H9 (cell line): ENCODE measurements at regions not wholly inside any gene's neighbourhood (a gene's known extent, or its start where the extent isn't known, plus 50 kb on each side); places are given as distances from the start of the nearest gene placed in this dataset.

Experiments
- DNase-seq: peaks from one replicate; pipeline ENCODE4 v3.0.0-alpha.2; 2017
- H2AFZ ChIP-seq: one replicate; pipeline ENCODE4 v1.6.1; 2013; ENCODE audit warnings: mild to moderate bottlenecking, low read length, control low read depth, moderate library complexity
- H2AK5ac ChIP-seq: 2 replicates; pipeline ENCODE4 v1.6.1; 2013; ENCODE audit warnings: low read length, control low read depth, mixed read lengths; ENCODE audit not compliant: insufficient read length
- H2BK120ac ChIP-seq: one replicate; pipeline ENCODE4 v1.6.1; 2013; ENCODE audit warnings: low read depth, mild to moderate bottlenecking, low read length, control low read depth, inconsistent platforms; ENCODE audit not compliant: poor library complexity, severe bottlenecking
- H2BK12ac ChIP-seq: 2 replicates; pipeline ENCODE4 v1.6.1; 2013; ENCODE audit warnings: low read length, control low read depth, mixed read lengths, low read depth; ENCODE audit not compliant: insufficient read length
- H2BK15ac ChIP-seq: 2 replicates; pipeline ENCODE4 v1.6.1; 2013; ENCODE audit warnings: low read depth, low read length, control low read depth
- H2BK20ac ChIP-seq: one replicate; pipeline ENCODE4 v1.6.1; 2013; ENCODE audit warnings: low read depth, mild to moderate bottlenecking, low read length, control low read depth, inconsistent platforms; ENCODE audit not compliant: poor library complexity, severe bottlenecking
- H2BK5ac ChIP-seq: 2 replicates; pipeline ENCODE4 v1.6.1; 2013; ENCODE audit warnings: low read length, control low read depth, mixed read lengths; ENCODE audit not compliant: insufficient read length
- H3K14ac ChIP-seq: 2 replicates; pipeline ENCODE4 v1.6.1; 2013; ENCODE audit warnings: low read length, control low read depth; ENCODE audit not compliant: insufficient read depth
- H3K18ac ChIP-seq: 2 replicates; pipeline ENCODE4 v1.6.1; 2013; ENCODE audit warnings: low read depth, mild to moderate bottlenecking, mixed read lengths, low read length, control low read depth; ENCODE audit not compliant: insufficient read length
- H3K23ac ChIP-seq: 2 replicates; pipeline ENCODE4 v1.6.1; 2013; ENCODE audit warnings: low read length, control low read depth, mixed read lengths, low read depth; ENCODE audit not compliant: insufficient read length
- H3K23me2 ChIP-seq: 2 replicates; pipeline ENCODE4 v1.6.1; 2013; ENCODE audit warnings: low read depth, mild to moderate bottlenecking, mixed read lengths, low read length, control low read depth; ENCODE audit not compliant: insufficient read length, poor library complexity, severe bottlenecking
- H3K27ac ChIP-seq: 2 replicates; pipeline ENCODE4 v1.5.1; 2013; ENCODE audit warnings: low read length, control low read depth, mixed read lengths, low read depth; ENCODE audit not compliant: insufficient read length
- H3K27me3 ChIP-seq: 2 replicates; pipeline ENCODE4 v1.6.1; 2013; ENCODE audit warnings: low read length, control low read depth, inconsistent platforms; ENCODE audit not compliant: insufficient read depth
- H3K4ac ChIP-seq: 2 replicates; pipeline ENCODE4 v1.6.1; 2013; ENCODE audit warnings: low read depth, mild to moderate bottlenecking, control low read depth, inconsistent platforms, low read length, moderate library complexity
- H3K4me1 ChIP-seq: 2 replicates; pipeline ENCODE4 v1.6.1; 2013; ENCODE audit warnings: low read length, control low read depth, inconsistent platforms; ENCODE audit not compliant: insufficient read depth
- H3K4me2 ChIP-seq: 2 replicates; pipeline ENCODE4 v1.6.1; 2013; ENCODE audit warnings: low read length, control low read depth, mixed read lengths; ENCODE audit not compliant: insufficient read length, insufficient read depth
- H3K56ac ChIP-seq: 2 replicates; pipeline ENCODE4 v1.6.1; 2013; ENCODE audit warnings: low read depth, mild to moderate bottlenecking, mixed read lengths, low read length, control low read depth; ENCODE audit not compliant: insufficient read length
- H3K79me1 ChIP-seq: 2 replicates; pipeline ENCODE4 v1.6.1; 2013; ENCODE audit warnings: low read depth, mild to moderate bottlenecking, moderate library complexity, low read length, control low read depth, inconsistent platforms; ENCODE audit not compliant: insufficient read depth, poor library complexity, severe bottlenecking
- H3K79me2 ChIP-seq: 2 replicates; pipeline ENCODE4 v1.6.1; 2013; ENCODE audit warnings: low read length, control low read depth, inconsistent platforms; ENCODE audit not compliant: insufficient read depth
- H3K9ac ChIP-seq: 2 replicates; pipeline ENCODE4 v1.6.1; 2013; ENCODE audit warnings: low read length, control low read depth, mixed read lengths; ENCODE audit not compliant: insufficient read length; ENCODE audit errors: extremely low read depth
- H3K9me3 ChIP-seq: one replicate; pipeline ENCODE4 v1.6.1; 2013; ENCODE audit warnings: low read depth, low read length, inconsistent platforms; ENCODE audit not compliant: control insufficient read depth
- H3T11ph ChIP-seq: one replicate; pipeline ENCODE4 v1.6.1; 2013; ENCODE audit warnings: mild to moderate bottlenecking, low read length, control low read depth, inconsistent platforms
- H4K20me1 ChIP-seq: one replicate; pipeline ENCODE4 v1.6.1; 2013; ENCODE audit not compliant: control insufficient read depth, insufficient read length, insufficient read depth
- H4K5ac ChIP-seq: 2 replicates; pipeline ENCODE4 v1.6.1; 2013; ENCODE audit warnings: low read depth, mild to moderate bottlenecking, mixed read lengths, low read length, control low read depth; ENCODE audit not compliant: insufficient read length
- H4K8ac ChIP-seq: replicated peaks from 2 replicates; pipeline ENCODE4 v1.6.1; 2013; ENCODE audit warnings: low read length, control low read depth, mixed read lengths, low read depth; ENCODE audit not compliant: insufficient read length
- H4K91ac ChIP-seq: 2 replicates; pipeline ENCODE4 v1.6.1; 2013; ENCODE audit warnings: low read depth, mild to moderate bottlenecking, moderate library complexity, mixed read lengths, low read length, control low read depth; ENCODE audit not compliant: insufficient read length
- H3K27ac Mint-ChIP-seq, 3 experiments: 2 replicates in 2 of 3; 3 replicates in 1 of 3; pipeline ENCODE4 v1.8.0; 2020 to 2021; ENCODE audit warnings: mixed read lengths in 3 of 3, mild to moderate bottlenecking in 1 of 3, moderate library complexity in 1 of 3
- H3K27me3 Mint-ChIP-seq: 2 replicates; pipeline ENCODE4 v1.8.0; 2021; ENCODE audit warnings: low read depth, mild to moderate bottlenecking, moderate library complexity, mixed read lengths
- H3K36me3 Mint-ChIP-seq, 3 experiments: 2 replicates in 2 of 3; 3 replicates in 1 of 3; pipeline ENCODE4 v1.8.0; 2020 to 2021; ENCODE audit warnings: low read depth in 3 of 3, mixed read lengths in 3 of 3; ENCODE audit not compliant: insufficient read depth in 1 of 3
- H3K4me1 Mint-ChIP-seq, 2 experiments: 2 replicates each; pipeline ENCODE4 v1.8.0; 2020; ENCODE audit warnings: mixed read lengths in 2 of 2
- H3K4me3 Mint-ChIP-seq, 2 experiments: 2 replicates in 1 of 2; 3 replicates in 1 of 2; pipeline ENCODE4 v1.8.0; 2020 to 2021; ENCODE audit warnings: mild to moderate bottlenecking in 2 of 2, mixed read lengths in 2 of 2, moderate library complexity in 1 of 2
- H3K9me3 Mint-ChIP-seq, 2 experiments: 2 replicates in 1 of 2; 3 replicates in 1 of 2; pipeline ENCODE4 v1.8.0; 2020; ENCODE audit warnings: mild to moderate bottlenecking in 2 of 2, mixed read lengths in 2 of 2, moderate library complexity in 1 of 2
- WGBS: extraction: QIAGEN DNeasy Blood & Tissue Kit; methylation state at CpG from one replicate; pipeline ENCODE4 v1.1.7; 2013; ENCODE audit warnings: missing lambda C conversion rate, low lambda C conversion rate, mixed read lengths; ENCODE audit not compliant: insufficient read length; ENCODE audit errors: extremely low coverage; 5-methylcytosine and 5-hydroxymethylcytosine counted together
- TF ChIP-seq, protein P1 (sequence below): fragments of 200-600 bp; sonication (generic); conservative IDR thresholded peaks from 3 replicates; pipeline ENCODE4 v1.8.0; 2021; ENCODE audit warnings: antibody characterized with exemption, mild to moderate bottlenecking

DNA sequence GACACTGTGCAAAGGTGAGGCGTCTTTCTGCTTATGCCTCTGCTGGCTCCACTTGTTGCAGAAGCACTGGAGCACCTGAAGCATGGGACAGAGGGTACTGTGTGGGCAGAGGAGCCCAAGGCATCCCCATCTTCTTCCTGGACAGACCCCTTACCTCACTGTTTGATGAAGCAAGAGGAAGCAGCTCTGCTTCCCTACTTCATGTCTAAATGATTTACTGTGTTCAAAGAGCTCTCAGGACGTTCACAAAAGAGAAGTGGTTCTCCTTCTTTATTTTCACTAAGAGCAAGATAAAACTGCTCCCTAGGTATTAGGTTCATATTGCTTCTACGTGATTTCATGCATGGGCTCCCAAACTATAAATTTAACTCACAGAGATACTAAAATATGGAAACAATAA lies 1635.4 kb upstream of the SLC10A2 start:
- Histone ChIP-seq H3K4me2 (no peak overlapping the region), H3K4ac (no peak overlapping the region), H2AFZ (no peak overlapping the region), H3K4me1 (no peaks in the 10 kb centered on the region), H2BK12ac (no peak overlapping the region), H2BK5ac (no peak overlapping the region), H3K9ac (no peak overlapping the region), H3K79me2 (no peaks in the 10 kb centered on the region), H2BK15ac (no peak overlapping the region), H3K18ac (no peak overlapping the region), H4K5ac (no peak overlapping the region), H3K23me2 (no peaks in the 10 kb centered on the region), H3K14ac (no peak overlapping the region), H3K9me3 (no peaks in the 10 kb centered on the region), H4K20me1 (no peaks in the 10 kb centered on the region), H4K8ac (no peak overlapping the region), H4K91ac (no peak overlapping the region), H3K23ac (no peak overlapping the region), H2AK5ac (no peak overlapping the region), H2BK20ac (no peak overlapping the region), H3K79me1 (no peaks in the 10 kb centered on the region), H3K56ac (no peak overlapping the region), H3K27ac (no peak overlapping the region), H3T11ph (no peak overlapping the region), H2BK120ac (no peak overlapping the region), H3K27me3 (no peaks in the 10 kb centered on the region)
- WGBS = no CpG with 5 or more reads among the region's 3 CpGs
- Mint-ChIP-seq H3K4me1 (no peaks in the 10 kb centered on the region), H3K9me3 (no peaks in the 10 kb centered on the region), H3K36me3 (no peaks in the 10 kb centered on the region), H3K27me3 (no peaks in the 10 kb centered on the region), H3K27ac (no peak overlapping the region), H3K4me3 (no peak overlapping the region)
- no peak for DNase-seq
- TF ChIP-seq, protein P1, sequence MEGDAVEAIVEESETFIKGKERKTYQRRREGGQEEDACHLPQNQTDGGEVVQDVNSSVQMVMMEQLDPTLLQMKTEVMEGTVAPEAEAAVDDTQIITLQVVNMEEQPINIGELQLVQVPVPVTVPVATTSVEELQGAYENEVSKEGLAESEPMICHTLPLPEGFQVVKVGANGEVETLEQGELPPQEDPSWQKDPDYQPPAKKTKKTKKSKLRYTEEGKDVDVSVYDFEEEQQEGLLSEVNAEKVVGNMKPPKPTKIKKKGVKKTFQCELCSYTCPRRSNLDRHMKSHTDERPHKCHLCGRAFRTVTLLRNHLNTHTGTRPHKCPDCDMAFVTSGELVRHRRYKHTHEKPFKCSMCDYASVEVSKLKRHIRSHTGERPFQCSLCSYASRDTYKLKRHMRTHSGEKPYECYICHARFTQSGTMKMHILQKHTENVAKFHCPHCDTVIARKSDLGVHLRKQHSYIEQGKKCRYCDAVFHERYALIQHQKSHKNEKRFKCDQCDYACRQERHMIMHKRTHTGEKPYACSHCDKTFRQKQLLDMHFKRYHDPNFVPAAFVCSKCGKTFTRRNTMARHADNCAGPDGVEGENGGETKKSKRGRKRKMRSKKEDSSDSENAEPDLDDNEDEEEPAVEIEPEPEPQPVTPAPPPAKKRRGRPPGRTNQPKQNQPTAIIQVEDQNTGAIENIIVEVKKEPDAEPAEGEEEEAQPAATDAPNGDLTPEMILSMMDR = no peak
